ENCODE measurements at regions not wholly inside any gene's neighbourhood (a gene's known extent, or its start where the extent isn't known, plus 50 kb on each side); places are given as distances from the start of the nearest gene placed in this dataset.

DNA sequence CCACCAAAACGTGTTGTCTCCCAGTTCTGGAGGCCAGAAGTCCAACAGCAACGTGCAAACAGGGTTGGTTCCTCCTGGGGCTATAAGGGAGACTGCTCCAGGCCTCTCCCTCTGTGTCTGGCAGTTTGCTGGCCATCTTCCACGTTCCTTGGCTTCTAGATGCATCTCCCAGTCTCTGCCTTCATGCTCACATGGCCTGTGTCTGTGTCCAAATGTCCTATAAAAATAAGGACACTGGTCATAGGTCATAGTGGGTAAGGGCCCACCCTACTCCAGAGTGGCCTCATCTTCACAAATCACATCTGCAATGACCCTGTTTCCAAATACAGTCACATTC, 69.4 kb upstream of the TAF1B start:
- no peak for DNase-seq

DNA sequence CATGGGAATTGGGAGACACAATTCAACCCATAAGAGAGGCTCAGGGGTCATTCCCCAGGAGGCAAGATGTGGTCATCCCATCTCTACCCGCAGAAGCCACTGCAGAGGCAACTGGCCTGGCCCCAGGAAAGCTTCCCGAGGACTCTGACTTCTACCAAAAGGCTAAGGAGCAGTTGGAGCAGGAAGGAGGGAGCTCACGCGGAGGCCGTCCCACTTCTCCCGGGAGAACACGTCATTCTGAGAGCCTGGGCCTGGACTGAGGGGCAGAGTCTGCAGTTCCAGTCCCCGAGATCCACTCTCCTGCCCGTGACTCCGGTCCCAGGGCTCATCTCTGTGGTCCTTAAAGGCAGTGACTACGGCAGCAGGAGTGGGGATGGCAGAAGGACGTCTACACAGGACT, 69.0 kb upstream of the TAF1B start:
- DNase-seq: no peak

DNA sequence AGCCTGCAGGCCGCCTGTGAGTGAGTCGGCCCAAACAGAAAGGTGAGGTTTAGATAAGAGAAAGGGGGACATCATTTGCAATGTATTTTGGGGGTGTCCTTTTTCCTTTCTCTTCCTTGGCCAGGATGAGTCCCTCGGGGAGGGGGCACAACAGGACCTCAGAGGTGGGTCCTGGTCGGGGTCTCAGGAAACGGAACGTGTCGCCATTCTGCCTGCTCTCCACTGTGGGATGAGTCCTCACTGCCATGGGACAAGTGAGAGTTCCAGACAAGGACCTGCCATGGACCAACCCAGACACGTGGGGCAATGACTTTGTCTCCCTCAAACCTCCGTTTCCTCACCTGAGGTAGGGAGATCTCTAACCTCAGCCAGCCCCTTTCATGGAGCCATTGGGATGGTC, 67.9 kb upstream of the TAF1B start:
- no peak for DNase-seq

DNA sequence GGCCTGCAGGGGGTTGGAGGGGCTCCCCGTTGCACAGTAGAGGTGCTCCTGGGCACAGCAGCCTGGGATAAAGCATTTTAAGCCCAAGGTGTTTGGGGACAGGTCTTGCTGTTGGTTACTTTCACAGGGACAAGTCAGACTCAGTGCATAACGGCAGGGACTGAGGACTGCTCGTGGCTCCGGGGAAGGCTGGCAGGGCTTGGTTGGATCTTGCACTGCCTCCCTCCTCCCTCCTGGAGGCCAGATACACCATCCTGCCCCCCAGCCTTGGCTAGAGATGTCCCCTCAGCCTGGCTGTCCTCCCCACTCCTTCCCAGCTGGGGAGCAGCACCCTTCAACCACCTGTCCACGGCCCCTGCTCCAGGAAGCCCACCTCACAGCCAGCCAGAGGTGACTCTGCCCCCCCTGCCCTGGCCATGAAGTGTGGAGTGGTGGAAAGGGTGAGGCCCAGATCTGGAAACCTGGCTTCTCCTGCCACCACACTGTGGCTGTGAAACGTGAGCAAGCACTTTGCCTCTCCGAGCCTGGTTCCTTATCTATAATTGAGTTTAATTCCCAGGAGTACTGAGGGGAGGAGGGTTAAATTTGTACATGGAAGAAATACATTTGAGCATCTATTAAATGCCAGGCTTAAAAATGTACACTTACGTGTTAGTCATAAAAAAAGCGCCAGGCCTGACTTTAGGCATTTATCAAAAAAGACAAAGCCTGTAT, 67.1 kb upstream of the TAF1B start:
- DNase-seq: no peak

DNA sequence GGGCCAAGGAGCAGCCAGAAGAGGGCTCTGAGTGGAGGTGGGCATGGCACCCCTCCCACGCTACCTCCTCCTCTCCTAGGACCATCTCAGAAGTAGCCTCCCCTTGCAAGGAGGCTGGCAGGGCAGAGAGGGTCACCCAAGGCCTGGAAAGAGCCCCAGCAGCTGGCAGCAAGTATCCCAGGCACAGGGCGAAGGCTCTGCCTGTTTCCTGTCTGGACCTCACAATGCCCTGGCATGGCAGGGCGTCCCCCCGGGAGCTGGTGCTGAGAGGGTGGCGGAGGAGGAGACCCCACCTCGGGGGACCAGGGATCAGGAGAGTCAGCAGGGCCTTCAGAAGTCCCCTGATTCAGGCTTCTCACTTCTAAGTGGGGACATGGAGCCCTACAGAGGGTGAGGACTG, 66.2 kb upstream of the TAF1B start:
- no peak for DNase-seq

DNA sequence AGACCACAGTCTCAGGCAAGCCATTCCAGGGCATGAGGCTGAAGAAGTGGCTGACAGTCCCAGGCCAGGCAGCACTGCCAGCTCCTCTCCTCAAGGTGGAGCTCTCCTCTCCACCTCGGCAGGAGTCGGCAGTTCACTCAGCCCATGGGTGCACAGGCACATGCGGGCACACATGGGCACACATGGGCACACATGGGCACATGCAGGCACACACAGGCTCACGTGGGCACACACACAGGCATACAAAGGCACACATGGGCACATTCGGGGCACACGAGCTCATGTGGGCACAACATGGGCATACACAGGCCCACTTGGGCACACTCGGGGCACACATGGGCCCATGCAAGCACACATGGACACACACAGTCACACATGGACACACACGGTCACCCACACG, 65.3 kb upstream of the TAF1B start:
- no peak for DNase-seq

DNA sequence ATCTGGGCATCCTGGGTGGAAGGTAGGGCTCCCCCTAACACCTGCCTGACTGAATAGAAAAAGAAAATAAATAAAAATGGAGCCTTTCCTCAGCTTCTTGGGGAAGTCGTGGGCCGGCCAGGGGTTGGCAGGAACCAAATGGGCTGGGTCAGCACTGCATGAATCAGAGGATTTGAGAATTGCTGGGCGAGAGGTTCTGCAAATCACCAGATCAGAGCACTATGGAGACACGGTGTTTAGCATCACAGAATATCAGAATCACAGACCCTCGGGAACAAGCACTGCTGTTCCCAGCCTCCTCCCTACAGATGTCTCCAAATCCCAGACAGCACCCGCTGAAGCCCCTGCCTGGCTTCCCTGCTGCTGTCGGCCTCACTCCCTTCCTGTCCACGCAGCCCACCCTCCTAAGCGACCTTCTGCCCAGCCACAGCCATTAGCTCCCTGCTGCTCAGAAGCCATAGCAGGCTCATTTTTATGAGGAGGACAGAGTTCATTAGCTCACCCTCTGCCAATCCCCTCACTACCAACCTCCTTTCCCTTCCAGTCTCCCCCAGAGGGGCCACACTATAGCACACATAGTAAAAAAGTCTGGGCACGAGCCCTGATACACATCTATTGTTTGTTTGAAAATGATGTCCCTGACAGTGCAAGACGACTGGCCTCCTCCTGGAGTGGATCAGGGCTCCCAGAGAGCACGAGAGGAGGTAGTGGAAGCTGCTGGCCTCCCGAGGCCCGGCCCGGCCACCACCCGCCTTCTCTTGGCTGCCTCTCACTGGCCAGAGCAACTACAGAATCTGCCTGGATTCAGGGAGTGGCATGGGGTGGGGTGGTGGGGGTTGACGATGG, 64.6 kb upstream of the TAF1B start:
- no peak for DNase-seq

DNA sequence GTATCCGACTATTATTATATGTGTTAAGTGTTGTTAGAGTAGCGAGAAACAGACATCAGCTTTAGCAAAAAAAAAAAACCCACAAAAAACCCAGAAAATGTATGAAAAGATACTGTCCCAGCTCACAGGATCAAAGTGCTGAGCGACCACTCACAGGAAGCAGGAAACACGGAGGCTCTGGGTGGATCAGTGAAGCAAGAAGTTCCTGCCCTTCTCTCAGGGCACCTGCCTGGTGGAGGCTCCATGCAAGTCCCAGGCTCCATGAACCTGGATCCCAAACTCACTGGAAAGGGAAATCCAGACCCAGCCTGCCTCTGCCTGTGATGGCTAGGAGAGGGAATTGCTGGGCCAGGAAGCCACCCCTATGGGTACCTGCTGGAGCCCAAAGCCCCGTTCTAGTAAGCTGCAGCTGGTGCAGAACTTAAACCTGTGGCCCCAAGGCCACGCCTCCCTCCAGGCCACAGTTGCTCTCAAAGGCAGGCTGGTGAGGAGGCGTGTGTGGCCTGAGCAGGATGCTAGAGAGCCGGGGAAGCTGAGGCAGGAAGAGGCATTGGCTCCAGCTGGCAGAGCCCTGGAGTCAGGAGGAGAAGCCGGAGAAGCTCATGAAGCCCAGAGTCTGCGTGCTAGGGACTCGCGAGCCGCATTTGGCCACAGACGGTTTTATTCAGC, 63.5 kb upstream of the TAF1B start:
- DNase-seq: no peak

DNA sequence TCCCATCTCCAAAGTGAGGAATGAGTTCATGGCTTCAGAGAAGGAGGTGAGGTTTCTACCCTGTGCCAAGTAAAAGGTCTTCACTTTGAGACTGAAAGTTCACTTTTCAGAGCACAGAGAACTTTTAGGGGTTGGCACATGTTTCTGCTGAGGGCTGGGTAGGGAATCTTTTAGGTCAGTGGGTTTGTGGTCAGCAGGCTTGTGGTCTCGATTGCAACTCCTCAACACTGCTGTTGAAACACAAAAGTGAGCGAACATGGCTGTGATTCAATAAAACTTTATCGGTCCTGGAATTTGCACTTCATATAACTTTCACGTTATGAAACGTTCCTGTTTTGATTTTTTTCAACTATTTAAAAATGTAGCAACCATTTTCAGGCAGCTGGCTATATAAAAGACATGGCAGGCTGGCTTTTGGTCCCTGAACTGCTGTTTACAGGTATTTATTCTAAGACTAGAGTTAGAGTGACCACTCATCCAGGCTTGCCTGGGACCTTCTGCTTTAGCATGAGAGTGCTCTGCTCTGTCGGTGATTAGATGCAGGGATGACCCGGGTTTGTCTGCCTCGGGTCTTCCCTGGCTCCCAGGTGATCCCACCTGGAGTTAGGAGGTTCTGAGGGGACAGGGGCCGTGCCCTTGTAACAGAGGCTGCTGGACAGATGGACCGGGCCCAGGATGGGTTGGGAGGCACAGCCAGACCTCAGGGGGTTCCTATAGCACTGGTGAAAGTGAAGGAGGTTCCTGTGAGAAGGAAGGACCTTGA, 62.7 kb upstream of the TAF1B start:
- DNase-seq: no peak

DNA sequence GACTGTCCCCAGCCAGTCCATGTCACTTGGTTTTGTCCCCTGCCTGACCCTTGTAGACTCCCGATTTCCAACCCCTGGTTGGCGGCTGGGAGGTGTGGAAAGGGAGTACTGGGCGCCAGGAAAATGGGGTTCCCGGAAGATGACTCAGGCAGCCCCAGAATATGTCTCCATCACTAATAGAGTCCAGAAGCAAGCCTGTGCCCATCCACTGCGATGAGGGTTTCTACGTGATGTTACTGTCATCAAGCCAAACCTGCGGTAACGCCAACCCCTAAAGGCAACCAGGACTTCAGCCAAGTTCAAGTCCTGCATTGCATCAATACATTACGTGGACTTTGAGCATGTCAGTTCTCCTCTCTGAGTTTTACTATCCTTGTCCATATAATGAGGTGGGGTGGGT, 62.0 kb upstream of the TAF1B start:
- no peak for DNase-seq

DNA sequence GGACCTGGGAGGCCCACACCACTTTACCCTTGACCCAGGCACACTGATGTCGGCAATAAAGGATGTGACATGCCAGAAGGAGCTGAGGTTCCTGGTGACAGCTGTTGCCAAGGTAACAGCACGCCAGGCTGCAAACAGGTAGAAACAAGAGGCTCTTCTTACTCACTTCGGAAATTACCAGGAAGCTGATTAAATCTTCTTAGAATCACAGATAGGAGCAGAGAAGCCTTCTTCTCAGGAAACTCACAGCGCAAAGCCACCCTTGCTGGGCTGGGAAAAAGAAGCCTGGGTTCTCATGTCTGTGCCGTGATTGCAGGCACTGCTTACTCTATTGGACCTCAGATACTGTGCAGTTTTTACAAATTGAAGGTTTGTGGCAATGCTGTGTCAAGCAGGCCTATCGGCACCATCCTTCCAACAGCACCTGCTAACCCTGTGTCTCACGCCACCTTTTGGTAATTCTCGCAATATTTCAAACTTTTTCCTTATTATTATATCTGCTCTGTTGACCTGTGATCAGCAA, 61.0 kb upstream of the TAF1B start:
- DNase-seq: no peak

DNA sequence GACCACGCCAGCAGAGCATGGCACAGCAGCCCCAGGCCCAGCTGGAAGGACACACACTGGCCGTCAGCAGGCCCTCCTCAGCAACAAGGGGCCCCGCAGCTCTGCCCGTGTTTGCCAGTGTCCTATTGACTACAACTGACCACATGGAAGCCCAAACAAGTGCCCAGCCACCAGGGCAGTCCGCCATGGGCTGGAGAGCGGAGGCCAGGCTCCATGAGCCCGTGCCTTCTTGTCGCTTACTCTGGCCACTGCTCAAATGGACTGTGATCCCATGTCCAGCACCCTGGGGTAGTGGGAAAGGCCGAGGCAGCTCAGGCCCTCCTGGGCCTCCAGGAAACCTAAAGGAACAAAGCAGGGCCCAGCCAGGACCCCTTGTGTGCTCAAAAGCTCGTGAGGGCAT, 53.9 kb upstream of the TAF1B start:
- DNase-seq: no peak

DNA sequence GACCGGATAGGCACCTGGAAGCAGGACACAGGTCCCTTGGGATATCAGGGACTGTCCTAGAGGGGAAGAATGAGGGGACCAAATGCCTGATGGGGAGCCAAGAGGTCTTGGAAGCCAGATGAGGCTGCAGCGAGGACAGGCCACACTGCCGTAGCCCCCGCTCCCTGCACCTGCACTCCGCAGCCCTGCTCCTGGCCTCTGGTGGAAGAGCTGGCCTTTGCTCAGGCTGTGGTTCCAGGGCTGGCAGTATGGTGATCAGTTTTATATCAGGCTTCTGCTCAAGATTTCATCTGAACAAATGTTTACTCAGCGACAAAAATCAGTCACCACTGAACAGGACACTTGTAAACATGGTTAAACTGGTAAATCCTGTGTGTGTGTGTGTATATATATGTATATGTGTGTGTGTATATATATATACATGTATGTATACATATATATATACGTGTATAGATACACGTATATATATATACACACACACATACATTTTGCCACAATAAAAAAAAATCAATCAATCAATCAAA, 52.5 kb upstream of the TAF1B start:
- no peak for DNase-seq

DNA sequence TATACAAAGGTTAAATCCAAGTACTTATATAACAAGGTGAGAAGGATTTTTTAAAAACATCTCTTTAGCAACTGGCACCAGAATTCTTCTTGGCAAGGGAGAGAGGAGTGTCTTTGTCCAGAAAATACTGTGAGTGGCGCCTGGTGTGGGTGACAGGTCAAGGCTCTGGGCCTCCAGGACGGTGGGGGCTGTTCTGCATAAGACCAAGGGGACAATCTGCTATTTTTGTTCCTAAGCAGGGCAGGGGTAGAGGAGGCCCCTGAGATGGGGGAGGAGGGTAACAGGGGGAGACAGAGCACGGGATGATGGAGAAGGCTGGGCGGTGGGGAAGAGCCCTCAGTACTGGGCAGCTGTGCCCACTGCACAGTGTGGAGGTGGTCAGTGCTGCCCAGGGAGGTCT, 51.6 kb upstream of the TAF1B start:
- no peak for DNase-seq

DNA sequence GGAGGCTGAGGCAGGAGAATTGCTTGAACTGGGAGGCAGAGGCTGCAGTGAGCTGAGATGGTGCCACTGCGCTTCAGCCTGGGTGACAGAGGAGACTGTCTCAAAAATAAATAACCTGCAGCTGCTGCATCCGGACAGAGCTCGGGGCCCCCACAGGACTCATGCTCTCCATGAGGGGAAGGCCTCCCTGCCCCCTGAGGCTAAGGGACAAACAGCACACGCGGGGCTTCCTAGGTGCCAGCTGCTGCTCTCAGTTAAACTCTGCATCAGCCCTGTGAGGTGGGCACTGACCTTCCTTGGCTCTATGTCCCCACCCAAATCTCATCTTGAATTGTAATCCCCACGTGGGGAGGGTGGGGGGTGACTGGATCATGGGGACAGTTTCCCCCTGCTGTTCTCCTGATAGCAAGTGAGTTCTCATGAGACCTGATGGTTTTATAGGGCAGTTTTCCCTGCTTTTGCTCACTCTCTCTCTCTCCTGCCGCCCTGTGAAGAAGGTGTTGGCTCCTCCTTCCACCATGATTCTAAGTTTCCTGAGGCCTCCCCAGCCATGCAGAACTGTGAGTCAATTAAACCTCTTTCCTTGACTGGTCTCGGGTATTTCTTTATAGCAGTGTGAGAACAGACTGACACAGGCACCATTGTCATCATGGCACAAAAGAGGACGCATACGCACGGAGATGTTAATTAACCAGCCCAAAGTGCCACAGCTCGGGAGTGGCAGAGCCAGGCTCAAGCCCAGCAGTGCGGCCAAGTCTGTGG, 49.9 kb upstream of the TAF1B start:
- no peak for DNase-seq

Measured in NCI-H1105 (cell line).